ENCODE measurements at regions not wholly inside any gene's neighbourhood (a gene's known extent, or its start where the extent isn't known, plus 50 kb on each side); places are given as distances from the start of the nearest gene placed in this dataset.

DNA sequence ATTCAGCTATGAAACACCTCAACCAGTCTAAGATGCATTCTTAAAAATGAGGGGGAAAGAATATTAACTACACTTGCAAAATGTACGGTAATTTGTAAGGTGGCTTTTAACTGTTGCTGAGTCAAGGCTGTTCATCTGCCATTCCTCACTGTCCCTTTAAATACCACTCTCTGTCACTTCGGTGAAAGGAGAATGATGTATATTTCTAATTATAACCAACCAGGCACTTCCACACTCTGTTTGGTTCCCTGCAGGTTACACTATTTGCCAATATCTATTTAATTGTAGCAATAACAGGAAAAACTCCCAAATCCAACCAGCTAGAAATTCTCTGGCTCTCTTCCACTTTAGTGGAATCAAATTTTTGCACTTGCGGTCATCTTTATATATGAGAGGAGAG lies 70.5 kb upstream of the SLCO3A1 start:
- TF ChIP-seq POLR2A (IDR thresholded peaks at IDR 0.05), result no peak
- no peak for TF ChIP-seq EP300 (IDR thresholded peaks at IDR 0.05)
- TF ChIP-seq, protein P1, sequence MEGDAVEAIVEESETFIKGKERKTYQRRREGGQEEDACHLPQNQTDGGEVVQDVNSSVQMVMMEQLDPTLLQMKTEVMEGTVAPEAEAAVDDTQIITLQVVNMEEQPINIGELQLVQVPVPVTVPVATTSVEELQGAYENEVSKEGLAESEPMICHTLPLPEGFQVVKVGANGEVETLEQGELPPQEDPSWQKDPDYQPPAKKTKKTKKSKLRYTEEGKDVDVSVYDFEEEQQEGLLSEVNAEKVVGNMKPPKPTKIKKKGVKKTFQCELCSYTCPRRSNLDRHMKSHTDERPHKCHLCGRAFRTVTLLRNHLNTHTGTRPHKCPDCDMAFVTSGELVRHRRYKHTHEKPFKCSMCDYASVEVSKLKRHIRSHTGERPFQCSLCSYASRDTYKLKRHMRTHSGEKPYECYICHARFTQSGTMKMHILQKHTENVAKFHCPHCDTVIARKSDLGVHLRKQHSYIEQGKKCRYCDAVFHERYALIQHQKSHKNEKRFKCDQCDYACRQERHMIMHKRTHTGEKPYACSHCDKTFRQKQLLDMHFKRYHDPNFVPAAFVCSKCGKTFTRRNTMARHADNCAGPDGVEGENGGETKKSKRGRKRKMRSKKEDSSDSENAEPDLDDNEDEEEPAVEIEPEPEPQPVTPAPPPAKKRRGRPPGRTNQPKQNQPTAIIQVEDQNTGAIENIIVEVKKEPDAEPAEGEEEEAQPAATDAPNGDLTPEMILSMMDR (IDR thresholded peaks at IDR 0.05), result no peak
- no peak for TF ChIP-seq POLR2AphosphoS5 (IDR thresholded peaks at IDR 0.05)

All from gastroesophageal sphincter (tissue), 3 donors.